ENCODE measurements at regions not wholly inside any gene's neighbourhood (a gene's known extent, or its start where the extent isn't known, plus 50 kb on each side); places are given as distances from the start of the nearest gene placed in this dataset.

- no peak for DNase-seq (ENCODE audit: low spot score)
Measured at GRCh38 chr10:128877141-128877540, 589.9 kb upstream of the MGMT start.

- DNase-seq (ENCODE audit: low spot score), result no peak
Measured at GRCh38 chr10:128877936-128878335, 589.1 kb upstream of the MGMT start.

- DNase-seq (ENCODE audit: low spot score), result no peak
Measured at GRCh38 chr10:128879030-128879429, 588.0 kb upstream of the MGMT start.

- DNase-seq (ENCODE audit: low spot score), result no peak
Measured at GRCh38 chr10:128879441-128880140, 587.5 kb upstream of the MGMT start.

- no peak for DNase-seq (ENCODE audit: low spot score)
Measured at GRCh38 chr10:128880159-128880725, 586.8 kb upstream of the MGMT start.

- DNase-seq (ENCODE audit: low spot score), result no peak
Measured at GRCh38 chr10:128881086-128881485, 586.0 kb upstream of the MGMT start.

- DNase-seq (ENCODE audit: low spot score), result no peak
Measured at GRCh38 chr10:128883231-128884032, 583.6 kb upstream of the MGMT start.

GRCh38 chr10:128884033-128884425 is 583.0 kb upstream of the MGMT start:
- DNase-seq (ENCODE audit: low spot score), result no peak

GRCh38 chr10:128884496-128885072 is 582.5 kb upstream of the MGMT start:
- DNase-seq (ENCODE audit: low spot score), result no peak

- no peak for DNase-seq (ENCODE audit: low spot score)
Measured at GRCh38 chr10:128885573-128886555, 581.2 kb upstream of the MGMT start.

- DNase-seq (ENCODE audit: low spot score), result no peak
Measured at GRCh38 chr10:128887856-128888255, 579.2 kb upstream of the MGMT start.

GRCh38 chr10:128892005-128892404 is 575.0 kb upstream of the MGMT start:
- no peak for DNase-seq (ENCODE audit: low spot score)

GRCh38 chr10:128894641-128895040 is 572.4 kb upstream of the MGMT start:
- no peak for DNase-seq (ENCODE audit: low spot score)

- DNase-seq (ENCODE audit: low spot score), result no peak
Measured at GRCh38 chr10:128895473-128895872, 571.6 kb upstream of the MGMT start.

GRCh38 chr10:128896116-128896795 is 570.8 kb upstream of the MGMT start:
- no peak for DNase-seq (ENCODE audit: low spot score)

GRCh38 chr10:128896963-128897362 is 570.1 kb upstream of the MGMT start:
- no peak for DNase-seq (ENCODE audit: low spot score)

GRCh38 chr10:128897401-128898129 is 569.5 kb upstream of the MGMT start:
- no peak for DNase-seq (ENCODE audit: low spot score)

- DNase-seq (ENCODE audit: low spot score), result no peak
Measured at GRCh38 chr10:128898133-128898915, 568.7 kb upstream of the MGMT start.

GRCh38 chr10:128898916-128899195 is 568.2 kb upstream of the MGMT start:
- DNase-seq (ENCODE audit: low spot score), result no peak

- no peak for DNase-seq (ENCODE audit: low spot score)
Measured at GRCh38 chr10:128900456-128900855, 566.6 kb upstream of the MGMT start.
